ENCODE measurements at regions not wholly inside any gene's neighbourhood (a gene's known extent, or its start where the extent isn't known, plus 50 kb on each side); places are given as distances from the start of the nearest gene placed in this dataset.
"Not testable (repeated sequence)": the region's sequence is repeated elsewhere in the genome, so short reads cannot be mapped to it uniquely, and the experiment has no call there.

GRCh38 chr2:87460104-87460503 lies 287.8 kb upstream of the PLGLB2 start:
- TF ChIP-seq CTCF (IDR thresholded peaks at IDR 0.05); POLR2A (IDR thresholded peaks at IDR 0.05); POLR2AphosphoS5 (IDR thresholded peaks at IDR 0.05; ENCODE audit: insufficient read depth in 1 of 2, low read depth in 1 of 2): not testable (repeated sequence)
